ENCODE measurements at regions not wholly inside any gene's neighbourhood (a gene's known extent, or its start where the extent isn't known, plus 50 kb on each side); places are given as distances from the start of the nearest gene placed in this dataset.

GRCh38 chr17:65385071-65385470 is 176.4 kb downstream of the AXIN2 start:
- no peak for DNase-seq (ENCODE audit: low spot score)
- intact Hi-C loops (cut with DNase I) = no loop called here

- intact Hi-C loops (cut with DNase I) = no loop called here
- no peak for DNase-seq (ENCODE audit: low spot score)
Observed at GRCh38 chr17:65381152-65381551, 180.3 kb downstream of the AXIN2 start.

GRCh38 chr17:65374966-65375365 is 186.5 kb downstream of the AXIN2 start:
- DNase-seq (ENCODE audit: low spot score) = no peak
- intact Hi-C loops (cut with DNase I) = no loop called here

DNA sequence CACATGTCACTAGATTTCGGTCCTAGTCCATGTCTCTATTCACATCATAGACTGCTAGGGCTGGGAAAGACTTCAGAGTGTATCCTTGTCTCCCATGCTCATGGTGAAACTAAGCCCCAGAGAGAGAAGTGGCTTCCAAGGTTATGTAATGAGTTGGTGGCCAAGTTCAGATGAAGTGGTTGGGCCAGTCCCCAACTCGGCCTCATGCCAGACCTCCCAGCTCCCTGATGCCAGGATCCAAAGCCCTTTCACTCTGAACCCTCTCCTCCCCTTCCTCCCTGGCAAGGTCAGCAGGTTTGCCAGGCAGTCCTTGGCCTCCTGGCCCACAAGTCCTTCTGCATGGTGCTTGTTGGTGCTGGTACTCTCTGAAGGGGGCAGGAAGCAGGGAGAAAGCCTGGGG is 189.7 kb downstream of the AXIN2 start:
- DNase-seq (ENCODE audit: low spot score) = no peak
- intact Hi-C loops (cut with DNase I) = no loop called here

DNA sequence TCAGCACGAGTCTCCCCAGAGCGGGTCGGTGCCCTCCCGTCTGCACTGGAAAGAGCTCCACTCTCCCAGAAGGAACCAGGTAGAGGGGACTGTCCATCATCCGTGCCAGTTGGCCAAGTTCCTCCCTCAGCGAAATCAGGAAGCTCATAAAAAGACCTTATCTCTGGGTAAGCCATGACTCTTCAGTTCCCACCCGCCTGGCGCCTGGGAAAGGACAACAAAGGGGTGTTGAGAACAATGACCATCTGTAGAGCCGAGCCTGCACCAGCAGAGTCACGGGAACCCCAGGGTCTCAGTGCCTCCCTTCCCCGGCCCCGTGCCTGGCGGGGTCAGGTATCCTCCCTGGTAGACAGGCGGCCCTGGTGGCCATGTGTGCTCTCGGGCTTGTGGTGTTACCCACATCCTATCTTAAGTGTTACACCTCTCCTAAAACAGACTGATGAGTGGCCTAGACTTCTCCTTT is 190.7 kb downstream of the AXIN2 start:
- intact Hi-C loops (cut with DNase I) = no loop called here
- DNase-seq (ENCODE audit: low spot score) = no peak

DNA sequence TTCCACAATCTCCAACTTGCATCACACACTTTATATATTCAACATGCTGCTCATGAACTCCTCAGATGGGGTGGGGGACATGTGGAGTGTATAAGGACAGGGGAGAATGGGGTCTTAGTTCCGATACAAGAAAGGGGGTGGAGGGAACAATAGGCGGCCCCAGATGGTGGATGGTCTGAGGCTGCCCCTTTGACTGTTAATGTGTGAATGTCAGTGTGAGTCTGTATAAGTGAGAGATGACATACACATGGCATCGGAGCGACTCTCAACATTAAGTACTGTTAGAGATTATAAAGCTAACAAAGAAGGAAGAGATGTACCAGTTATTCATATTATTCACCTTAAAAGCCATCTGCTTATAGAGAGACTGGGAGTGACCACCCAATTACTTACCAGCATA is 193.1 kb downstream of the AXIN2 start:
- DNase-seq (ENCODE audit: low spot score) = no peak
- intact Hi-C loops (cut with DNase I) = no loop called here

DNA sequence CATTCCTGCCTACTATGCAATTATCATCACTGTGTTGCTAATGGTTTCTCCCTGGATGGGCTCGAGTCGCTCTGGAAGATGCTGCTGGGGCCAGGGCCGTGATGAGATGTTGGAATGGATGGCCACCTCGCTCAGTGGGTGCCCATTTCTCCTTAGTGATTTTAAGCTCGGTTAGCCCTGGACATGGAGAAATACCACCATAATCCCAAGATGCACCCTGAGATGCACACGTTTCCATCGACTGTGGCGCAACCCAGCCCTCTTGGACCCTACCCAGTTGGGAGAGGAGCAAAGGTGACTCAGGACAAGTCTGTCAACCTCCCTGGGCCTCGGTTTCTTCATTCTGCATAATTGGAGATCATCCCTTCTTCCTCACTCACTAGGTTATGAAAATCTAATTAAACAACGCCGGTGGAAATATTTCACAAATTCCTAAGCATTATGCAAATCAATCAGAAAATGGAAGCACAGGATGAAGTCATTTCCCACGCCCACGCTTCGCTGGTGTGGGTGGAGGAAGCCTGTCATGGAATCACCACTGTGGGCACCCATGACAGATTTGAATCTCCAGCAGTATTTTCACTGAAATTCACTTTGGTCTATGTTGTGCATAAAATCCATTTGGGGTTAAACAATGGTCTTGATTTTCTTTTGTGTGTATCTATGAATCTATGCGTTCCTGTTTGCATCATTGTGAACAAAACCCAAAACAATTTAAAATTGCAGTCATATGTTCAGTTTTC is 195.2 kb downstream of the AXIN2 start:
- intact Hi-C loops (cut with DNase I) = no loop called here
- no peak for DNase-seq (ENCODE audit: low spot score)

- intact Hi-C loops (cut with DNase I) = no loop called here
- DNase-seq (ENCODE audit: low spot score) = no peak
Observed at GRCh38 chr17:65365169-65365568, 196.3 kb downstream of the AXIN2 start.

DNA sequence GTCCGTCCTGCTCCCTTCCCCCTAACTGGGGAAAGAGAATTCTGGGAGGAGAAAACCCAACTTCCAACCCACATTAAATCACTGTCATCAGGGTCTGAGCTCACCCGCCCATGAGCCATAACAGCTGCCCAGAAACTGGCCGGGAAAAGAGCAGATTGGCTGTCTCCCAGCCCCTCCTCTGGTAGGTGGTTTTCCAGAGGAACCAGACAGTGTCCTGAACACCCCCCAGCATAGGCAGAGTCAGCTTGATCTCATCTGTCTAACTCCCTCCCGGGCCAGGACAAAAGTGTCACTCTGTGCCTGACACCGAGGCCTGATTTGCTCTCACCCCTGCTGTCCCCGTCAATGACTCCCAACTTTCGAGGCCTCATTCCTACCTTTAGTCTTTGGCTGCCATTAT is 197.0 kb downstream of the AXIN2 start:
- intact Hi-C loops (cut with DNase I) = no loop called here
- no peak for DNase-seq (ENCODE audit: low spot score)

DNA sequence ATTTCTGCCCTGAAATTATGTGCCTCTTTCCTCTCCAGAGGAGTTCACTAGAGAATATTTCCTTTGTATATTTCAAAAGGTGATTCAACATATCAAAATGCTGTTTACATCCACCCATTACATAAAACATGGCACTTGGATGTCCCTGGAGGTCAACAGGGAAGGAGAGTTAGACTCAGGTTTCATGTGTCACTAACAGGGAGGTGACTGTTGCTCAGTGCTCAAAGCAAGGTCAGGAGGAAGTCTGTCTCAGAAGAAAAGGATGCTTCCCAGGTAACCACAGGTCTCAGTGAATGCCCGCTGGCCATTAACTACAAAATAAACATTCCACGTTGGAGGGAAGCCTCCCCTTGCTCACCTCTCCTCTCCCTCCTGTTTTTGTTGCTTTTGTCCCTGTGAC is 198.6 kb downstream of the AXIN2 start:
- intact Hi-C loops (cut with DNase I) = no loop called here
- DNase-seq (ENCODE audit: low spot score) = no peak

DNA sequence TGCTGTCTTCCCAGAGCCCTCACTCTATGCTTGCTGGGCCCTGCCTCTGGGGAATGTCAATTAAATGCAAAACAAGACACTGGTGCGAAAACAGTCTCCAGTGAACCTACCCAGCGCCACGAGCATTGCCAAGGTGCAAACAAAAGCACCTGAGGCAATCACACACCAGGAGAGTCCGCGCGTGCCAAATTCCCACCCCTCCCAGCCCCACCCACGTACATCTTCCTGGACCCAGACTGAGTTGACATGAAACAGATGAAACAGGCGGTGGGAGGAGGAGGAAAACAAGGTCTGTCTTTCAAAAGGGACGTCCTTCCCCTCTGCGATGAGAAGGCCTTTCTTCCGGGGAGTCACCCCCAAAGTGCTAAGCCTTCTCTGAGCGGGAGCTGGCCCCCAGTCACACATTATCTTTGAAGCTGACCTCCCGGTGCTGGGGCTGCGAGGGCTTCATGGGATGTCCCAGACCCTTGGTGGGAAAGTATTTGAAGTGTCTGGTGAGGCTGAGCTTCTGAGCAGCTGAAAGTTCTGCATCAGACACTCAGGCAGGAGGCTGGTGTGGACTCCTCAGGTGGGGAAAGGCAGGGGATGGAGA is 200.4 kb downstream of the AXIN2 start:
- intact Hi-C loops (cut with DNase I) = no loop called here
- DNase-seq (ENCODE audit: low spot score) = no peak

DNA sequence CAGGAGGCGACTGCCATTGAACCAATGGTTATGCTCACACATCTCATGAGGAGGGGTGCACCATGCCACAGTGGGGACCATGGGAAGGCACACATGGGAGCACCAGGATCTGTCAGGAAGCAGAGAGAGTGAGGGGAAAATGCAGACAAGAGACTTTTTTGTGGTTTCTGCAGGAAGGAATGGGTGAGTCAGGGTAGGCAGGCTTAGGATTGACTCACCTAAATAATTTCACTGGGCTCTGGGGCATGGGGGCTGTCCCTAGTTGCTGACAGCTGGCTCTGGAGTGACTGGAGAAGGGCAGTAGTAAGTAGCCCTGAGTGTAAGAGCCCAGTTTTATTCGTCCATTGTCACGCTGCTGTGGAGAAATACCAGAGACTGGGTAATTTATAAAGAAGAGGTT is 202.4 kb downstream of the AXIN2 start:
- intact Hi-C loops (cut with DNase I) = no loop called here
- DNase-seq (ENCODE audit: low spot score) = no peak

DNA sequence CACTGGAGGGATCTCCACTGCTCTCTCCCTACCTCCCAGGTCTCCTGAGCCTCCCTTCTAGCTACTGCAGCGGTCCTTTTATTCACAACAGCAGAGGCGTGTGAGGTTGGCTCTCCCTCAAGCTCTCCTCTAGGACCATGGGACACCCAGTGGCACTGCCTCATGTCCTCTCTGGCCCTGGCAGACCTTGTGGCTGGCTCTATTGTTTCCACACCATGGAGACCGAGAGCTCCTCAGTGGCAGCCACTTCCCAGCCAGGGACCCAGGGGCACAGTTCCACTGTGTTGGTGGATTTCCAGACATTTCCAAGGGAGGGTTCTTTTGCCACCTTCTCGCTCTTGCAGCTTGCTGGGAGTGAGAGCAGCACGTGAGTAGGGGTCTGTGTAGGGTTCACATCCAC is 204.9 kb downstream of the AXIN2 start:
- DNase-seq (ENCODE audit: low spot score) = no peak
- intact Hi-C loops (cut with DNase I) = no loop called here

DNA sequence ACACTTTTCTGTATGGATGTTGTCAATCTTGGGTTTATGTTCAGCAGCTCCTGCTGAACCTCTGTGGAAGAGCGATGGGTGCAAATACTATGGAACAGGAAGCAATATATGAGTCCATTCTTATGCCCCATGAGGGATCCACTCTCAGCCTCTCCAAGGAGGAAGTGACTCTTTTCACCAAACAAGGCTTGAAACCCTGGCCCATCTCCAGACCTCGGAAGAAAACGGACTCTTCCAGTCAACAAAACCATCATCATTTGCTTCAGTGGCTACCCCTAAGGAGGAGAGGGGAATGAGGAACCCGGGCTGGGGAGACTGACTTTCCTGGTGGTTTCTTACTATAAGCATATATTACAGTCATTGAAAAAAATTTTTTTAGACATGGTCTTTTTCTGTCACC is 206.2 kb downstream of the AXIN2 start:
- intact Hi-C loops (cut with DNase I) = no loop called here

DNA sequence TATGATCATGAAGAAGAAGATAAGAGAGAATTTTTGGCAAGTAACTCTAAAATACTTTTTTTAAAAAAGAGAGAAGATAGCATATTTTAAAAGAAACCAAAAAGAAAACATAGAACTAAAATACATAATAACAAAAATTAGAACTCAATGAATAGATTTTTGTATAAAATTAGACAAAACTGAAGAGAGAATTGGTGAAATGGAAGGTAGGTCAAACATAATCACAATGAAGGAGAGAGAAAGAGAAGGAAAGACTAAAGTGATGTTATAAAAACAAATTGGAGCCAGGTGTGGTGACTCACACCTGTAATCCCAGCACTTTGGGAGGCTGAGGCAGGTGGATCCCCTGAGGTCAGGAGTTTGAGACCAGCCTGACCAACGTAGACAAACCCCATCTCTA is 211.5 kb downstream of the AXIN2 start:
- intact Hi-C loops (cut with DNase I) = no loop called here

More for the DNA sequence above, 206.2 kb downstream of the AXIN2 start:
- DNase-seq (ENCODE audit: low spot score) = no peak

GRCh38 chr17:65346166-65346565 is 209.0 kb downstream of the RGS9 start:
- intact Hi-C loops (cut with DNase I) = no loop called here
- DNase-seq (ENCODE audit: low spot score) = no peak

More for the DNA sequence above, 211.5 kb downstream of the AXIN2 start:
- DNase-seq (ENCODE audit: low spot score) = no peak

- no peak for DNase-seq (ENCODE audit: low spot score)
- intact Hi-C loops (cut with DNase I) = no loop called here
Observed at GRCh38 chr17:65345261-65346005, 208.3 kb downstream of the RGS9 start.

- intact Hi-C loops (cut with DNase I) = no loop called here
- no peak for DNase-seq (ENCODE audit: low spot score)
Observed at GRCh38 chr17:65340401-65340800, 203.2 kb downstream of the RGS9 start.

GRCh38 chr17:65334406-65334805 is 197.2 kb downstream of the RGS9 start:
- intact Hi-C loops (cut with DNase I) = no loop called here
- no peak for DNase-seq (ENCODE audit: low spot score)

DNA sequence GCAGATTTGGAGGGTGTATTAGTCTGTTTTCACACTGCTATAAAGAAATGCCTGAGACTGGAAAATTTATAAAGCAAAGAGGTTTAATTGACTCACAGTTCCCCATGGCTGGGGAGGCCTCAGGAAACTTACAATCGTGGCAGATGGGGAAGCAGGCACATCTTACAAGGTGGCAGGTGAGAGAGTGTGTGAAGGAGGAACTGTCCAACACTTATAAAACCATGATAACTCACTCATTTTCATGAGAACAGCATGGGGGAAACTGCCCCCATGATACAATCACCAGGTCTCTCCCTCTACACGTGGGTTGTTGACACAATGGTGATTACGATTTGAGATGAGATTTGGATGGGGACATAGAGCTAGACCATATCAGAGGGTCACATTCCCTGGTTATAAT is 195.6 kb downstream of the RGS9 start:
- DNase-seq (ENCODE audit: low spot score) = no peak
- intact Hi-C loops (cut with DNase I) = no loop called here

DNA sequence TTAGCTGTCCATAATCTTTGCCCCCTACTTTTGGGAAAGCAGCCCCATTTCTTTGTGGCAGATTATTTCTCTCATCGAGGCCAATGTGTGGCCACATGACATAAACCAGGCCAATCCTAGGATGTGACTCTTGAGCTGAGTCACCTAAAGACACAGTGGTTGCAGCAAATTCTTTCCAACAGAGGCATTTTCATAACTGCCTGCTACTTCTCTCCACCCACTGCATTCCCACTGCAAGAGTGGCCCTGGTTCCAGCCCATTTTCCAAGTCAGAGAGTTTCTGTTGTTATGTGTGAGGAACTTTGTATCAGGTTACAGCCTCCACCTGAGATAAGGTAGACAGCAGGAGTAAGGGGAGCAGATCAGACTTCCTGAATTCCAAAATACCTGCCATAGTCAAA is 195.2 kb downstream of the RGS9 start:
- intact Hi-C loops (cut with DNase I) = no loop called here

More for the DNA sequence above, 195.2 kb downstream of the RGS9 start:
- no peak for DNase-seq (ENCODE audit: low spot score)

Data from cardiac septum (tissue), 1 donor.